ENCODE measurements at regions not wholly inside any gene's neighbourhood (a gene's known extent, or its start where the extent isn't known, plus 50 kb on each side); places are given as distances from the start of the nearest gene placed in this dataset.

GRCh38 chr5:3654515-3654914, 58.9 kb downstream of the IRX1 start:
- DNase-seq (ENCODE audit: low spot score), result no peak

GRCh38 chr5:3656803-3657202, 61.2 kb downstream of the IRX1 start:
- DNase-seq (ENCODE audit: low spot score), result no peak

- no peak for DNase-seq (ENCODE audit: low spot score)
Measured at GRCh38 chr5:3657364-3658022, 61.9 kb downstream of the IRX1 start.

GRCh38 chr5:3658929-3659328, 63.3 kb downstream of the IRX1 start:
- DNase-seq (ENCODE audit: low spot score), result no peak

GRCh38 chr5:3659907-3660306, 64.3 kb downstream of the IRX1 start:
- no peak for DNase-seq (ENCODE audit: low spot score)

GRCh38 chr5:3660630-3661029, 65.0 kb downstream of the IRX1 start:
- DNase-seq (ENCODE audit: low spot score), result no peak

- no peak for DNase-seq (ENCODE audit: low spot score)
Measured at GRCh38 chr5:3661755-3662296, 66.2 kb downstream of the IRX1 start.

DNA sequence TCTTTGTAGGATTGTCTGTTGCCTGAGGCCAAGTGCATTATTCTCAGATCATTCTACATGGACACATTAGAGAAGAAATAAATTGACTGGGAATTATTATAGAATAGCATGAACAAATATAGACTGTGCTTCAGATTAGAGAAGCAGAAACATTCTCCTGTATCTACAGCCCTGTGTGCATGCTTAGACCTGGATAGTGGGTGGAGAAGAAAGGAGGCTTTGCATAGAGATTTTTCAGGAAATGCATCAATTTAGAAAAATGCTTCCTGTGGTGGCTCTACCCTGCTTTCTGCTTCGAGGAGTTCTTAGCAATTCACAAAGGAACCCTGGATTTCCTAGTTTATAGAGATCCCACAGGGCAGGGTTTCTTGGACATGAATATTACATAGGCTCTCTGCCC, 66.7 kb downstream of the IRX1 start:
- no peak for DNase-seq (ENCODE audit: low spot score)

DNA sequence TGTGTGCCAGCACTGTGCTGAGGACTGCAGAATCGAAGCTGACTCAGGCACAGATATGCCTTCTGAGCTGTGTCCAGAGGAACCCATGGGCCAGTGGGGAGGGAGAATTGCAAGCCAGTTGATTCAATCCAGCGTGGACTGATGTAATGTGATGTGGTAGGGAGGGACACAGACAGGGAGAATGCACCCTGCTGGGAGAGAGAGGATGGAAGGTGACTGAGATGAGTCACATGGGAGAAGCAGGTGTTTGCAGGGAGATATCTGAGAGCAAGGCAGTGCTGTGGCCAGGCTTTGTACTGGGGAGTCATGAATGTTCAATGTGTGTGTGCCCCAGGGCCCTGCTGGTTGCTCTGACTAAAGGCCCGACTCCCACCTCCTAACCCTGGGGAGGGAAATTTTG, 75.7 kb downstream of the IRX1 start:
- no peak for DNase-seq (ENCODE audit: low spot score)

DNA sequence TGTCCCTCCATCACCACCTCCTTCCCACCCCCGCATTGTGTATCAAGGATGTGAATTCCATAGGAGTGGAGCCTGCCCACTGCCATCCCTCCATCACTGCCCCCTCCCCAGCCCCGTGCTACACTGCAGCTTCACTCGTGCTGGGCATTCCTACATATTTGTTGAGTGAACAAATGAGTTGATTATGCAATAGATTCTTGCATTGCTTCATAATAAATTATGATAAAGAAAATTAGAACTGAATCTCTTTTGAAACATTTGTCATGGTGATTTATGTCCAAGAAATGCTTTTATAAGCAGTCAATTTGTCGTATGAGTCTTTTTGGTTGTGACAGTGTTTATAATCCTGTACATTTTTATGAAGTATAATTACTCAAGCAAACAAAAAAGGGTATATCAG, 83.2 kb downstream of the IRX1 start:
- DNase-seq (ENCODE audit: low spot score), result no peak

DNA sequence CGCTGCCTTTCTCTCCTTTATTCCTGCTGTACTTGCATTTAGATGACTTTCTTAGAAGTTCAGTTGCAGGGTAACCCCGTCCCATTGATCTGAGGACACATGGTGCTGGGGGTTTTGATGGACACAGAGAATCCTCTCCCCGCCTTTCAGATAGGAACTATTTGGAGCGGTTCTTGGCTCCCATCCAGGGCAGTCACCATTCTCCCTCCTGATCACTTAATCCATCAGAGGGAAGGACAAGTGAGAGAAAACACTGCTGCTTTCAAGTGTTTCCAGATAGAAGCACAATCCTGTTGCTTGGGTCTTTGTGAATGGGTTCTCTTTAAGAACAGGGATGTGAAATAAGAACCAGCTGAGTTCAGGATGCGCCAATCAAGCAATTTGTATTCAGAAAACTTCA, 85.2 kb downstream of the IRX1 start:
- no peak for DNase-seq (ENCODE audit: low spot score)

DNA sequence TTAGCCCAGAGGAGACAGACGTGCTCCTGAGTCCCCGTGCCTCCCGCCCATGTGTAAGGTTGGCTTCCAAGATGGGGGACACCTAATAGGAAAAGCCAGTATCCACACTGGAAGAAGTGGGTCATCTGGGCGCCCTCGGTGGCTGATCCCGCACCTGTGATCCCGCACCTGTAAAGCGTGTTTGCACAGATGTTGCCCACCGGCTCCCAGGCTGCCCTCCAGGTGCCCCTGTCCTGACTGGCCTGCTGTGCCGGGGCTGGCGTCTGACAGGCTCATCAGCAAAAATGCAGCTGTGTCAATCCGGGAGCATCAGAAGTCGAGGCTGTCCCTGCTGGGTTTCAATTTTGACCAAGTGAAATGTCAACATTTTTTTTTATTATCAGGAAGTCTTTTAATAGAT, 88.5 kb downstream of the IRX1 start:
- DNase-seq (ENCODE audit: low spot score), result no peak

DNA sequence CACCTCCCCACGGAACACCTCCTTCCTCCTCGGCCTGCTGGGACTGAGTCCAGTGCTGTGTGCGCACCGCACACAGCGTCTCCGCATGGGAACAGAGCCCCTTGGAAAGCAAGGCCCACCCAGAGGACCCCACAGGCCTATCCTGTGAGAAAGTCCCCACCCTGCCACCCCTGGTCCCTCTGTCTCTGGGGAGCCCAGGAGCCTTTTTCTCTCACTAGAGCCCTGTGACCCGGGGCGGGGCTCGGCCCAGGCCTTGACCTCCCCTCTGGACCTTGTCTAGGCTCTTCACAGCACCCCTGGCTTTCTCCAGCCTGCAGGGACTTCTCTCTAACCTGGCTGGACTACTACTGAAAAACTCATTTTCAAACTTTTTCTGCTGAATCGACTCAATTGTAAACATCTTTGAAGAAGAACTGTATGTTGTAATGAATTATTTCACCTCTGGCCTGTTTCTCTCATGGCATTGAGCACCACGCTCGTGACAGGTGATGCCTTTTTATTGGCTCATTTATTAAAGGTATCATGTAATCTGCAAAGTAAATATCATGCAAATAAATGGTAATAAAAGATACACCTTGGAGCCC, 89.2 kb downstream of the IRX1 start:
- no peak for DNase-seq (ENCODE audit: low spot score)

- no peak for DNase-seq (ENCODE audit: low spot score)
Measured at GRCh38 chr5:3694819-3695218, 99.2 kb downstream of the IRX1 start.

DNA sequence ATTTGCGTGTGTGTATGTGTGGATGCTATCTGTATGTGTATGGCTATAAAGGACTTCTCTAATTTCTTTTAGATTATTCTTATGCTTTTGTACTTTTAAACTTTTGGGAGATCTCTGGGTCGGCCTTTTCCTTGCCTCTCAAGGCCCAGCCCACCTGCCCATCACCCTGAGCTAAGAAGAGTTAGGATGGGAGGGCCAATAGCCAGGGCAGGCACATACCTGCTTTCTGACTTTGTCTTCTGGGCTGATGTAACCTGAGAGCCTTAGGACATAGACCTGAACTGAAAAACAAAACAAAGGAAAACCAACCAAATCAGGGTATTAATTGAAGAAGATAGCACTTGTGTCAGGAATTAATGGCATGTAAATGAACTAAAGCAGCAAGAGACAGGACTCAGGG, 100.2 kb downstream of the IRX1 start:
- DNase-seq (ENCODE audit: low spot score), result no peak

DNA sequence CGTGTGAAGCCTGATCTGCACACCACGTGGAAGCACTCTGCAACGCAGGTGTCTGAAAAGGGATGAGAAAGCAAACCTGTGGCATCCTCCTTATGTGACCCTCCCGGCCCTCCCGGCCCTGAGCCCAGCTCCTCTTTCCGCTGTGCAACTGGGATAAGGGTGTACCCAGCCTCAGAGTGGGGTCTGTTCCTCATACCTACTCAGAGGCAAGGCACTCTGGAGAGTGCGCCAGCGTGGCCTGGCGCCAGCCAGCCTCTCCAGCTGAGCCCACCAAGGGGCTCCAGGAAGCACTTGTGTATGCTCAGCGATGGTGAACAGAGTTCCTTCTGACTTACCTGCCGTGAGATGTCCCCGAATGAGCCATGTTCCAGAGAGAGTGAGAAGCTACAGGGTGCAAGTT, 102.8 kb downstream of the IRX1 start:
- DNase-seq (ENCODE audit: low spot score), result no peak

GRCh38 chr5:3701694-3702093, 106.1 kb downstream of the IRX1 start:
- no peak for DNase-seq (ENCODE audit: low spot score)

DNA sequence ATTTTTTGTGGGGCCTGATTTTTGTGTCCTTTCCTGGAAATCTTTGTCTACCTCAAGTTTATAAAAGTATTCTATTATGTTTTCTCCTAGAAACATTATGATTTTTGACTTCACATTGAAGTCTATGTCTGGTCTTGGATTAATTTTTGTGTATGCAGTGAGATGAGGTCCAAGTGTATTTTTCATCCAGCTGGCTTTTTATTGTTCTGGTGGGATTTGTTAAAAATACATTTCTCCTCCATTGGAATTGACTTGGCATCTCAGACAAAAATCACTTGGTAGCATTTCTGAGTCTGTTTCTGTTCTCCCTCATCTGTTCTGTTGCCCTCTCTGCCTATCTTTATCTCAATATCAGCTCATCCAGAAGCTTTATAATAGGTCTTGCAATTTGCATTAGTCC, 109.0 kb downstream of the IRX1 start:
- no peak for DNase-seq (ENCODE audit: low spot score)

GRCh38 chr5:3709068-3709716, 113.6 kb downstream of the IRX1 start:
- DNase-seq (ENCODE audit: low spot score), result no peak

GRCh38 chr5:3709717-3710348, 114.2 kb downstream of the IRX1 start:
- DNase-seq (ENCODE audit: low spot score), result no peak

GRCh38 chr5:3715062-3715461, 119.4 kb downstream of the IRX1 start:
- DNase-seq (ENCODE audit: low spot score), result no peak

- no peak for DNase-seq (ENCODE audit: low spot score)
Measured at GRCh38 chr5:3729631-3730030, 134.0 kb downstream of the IRX1 start.

- DNase-seq (ENCODE audit: low spot score), result no peak
Measured at GRCh38 chr5:3734632-3735031, 139.0 kb downstream of the IRX1 start.
